Cerebellar cortex (tissue), 1 donor: ENCODE measurements at regions not wholly inside any gene's neighbourhood (a gene's known extent, or its start where the extent isn't known, plus 50 kb on each side); places are given as distances from the start of the nearest gene placed in this dataset.
"Not testable (repeated sequence)": the region's sequence is repeated elsewhere in the genome, so short reads cannot be mapped to it uniquely, and the experiment has no call there.

Experiments used
- DNase-seq: peaks from one replicate; pipeline ENCODE4 v3.0.0-alpha.2; 2015; ENCODE audit warnings: low spot score

DNA sequence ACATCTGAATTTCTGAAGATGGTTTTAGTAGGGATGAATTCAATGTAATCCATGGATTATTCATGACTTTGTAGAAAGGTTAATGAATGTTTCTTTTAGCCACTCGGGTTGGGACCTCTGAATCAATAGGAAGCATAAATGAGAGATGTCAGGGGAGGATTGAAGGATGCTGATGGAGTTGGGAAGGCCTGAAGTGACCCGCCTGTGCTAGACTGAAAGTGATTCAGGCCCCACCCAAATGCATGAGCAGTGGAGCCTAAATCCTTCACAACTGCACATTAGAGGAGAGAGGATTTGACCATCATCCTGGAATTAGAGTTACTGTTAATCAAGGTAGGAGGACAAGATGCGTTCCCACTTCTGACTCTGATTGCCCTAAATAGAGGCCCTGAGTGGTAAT is 162.2 kb upstream of the PTPN20 start:
- DNase-seq: not testable (repeated sequence)

DNA sequence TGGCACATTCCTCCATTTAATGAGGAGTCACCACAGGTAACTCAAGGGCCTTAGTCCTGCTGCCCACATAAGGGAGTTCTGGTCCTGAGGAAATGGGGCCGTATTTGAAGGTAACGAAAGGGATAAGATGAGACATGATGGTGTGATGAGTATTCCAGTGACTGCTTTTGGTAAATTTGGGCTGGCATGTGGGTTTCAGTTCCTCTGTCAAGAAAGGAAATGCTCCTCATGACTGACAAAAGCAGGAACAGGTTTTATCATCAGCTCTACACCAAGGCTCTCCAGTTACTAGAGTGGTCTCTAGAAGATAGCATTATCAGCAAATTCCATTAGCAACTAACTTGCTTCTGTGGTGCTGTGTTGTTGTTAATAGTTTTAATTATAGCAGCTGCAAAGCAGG is 161.8 kb upstream of the PTPN20 start:
- DNase-seq: not testable (repeated sequence)

DNA sequence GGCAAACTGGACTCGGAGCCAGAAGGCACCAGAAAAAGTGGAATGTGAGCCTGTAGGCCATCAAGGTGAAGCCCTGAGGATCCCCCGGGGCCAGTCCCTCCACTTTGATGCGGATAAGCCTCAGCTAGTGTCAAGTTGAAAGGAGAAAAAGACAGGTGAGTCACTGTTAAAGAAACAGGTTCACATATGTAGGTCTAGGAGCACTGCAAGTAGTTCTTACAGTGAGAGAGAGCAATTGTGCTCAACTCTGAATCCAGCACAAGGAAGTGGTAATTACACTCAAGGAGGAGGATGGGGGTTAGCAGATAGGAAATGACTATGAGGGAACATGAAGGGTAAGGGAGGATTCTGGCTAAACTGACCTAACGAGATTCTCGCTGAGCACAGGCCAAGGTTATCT is 157.5 kb upstream of the PTPN20 start:
- not testable (repeated sequence) for DNase-seq

DNA sequence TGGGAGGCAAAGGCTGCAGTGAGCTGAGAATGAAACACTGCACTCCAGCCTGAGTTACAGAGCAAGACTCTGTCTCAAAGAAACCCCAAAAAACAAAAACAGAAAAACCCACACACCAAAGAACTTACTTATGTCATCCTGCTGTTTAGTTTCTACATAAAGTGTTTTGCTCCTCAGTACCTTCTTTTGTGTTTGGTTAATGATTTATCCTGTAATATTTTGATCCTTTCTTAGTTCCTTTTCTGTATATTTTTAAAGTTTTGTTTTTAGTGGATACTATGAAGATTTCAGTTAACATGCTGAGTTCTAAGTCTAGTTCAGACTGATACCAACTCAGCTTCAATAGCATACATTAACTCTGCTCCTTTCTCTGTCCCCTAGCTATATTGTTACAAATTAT is 149.8 kb upstream of the PTPN20 start:
- not testable (repeated sequence) for DNase-seq

DNA sequence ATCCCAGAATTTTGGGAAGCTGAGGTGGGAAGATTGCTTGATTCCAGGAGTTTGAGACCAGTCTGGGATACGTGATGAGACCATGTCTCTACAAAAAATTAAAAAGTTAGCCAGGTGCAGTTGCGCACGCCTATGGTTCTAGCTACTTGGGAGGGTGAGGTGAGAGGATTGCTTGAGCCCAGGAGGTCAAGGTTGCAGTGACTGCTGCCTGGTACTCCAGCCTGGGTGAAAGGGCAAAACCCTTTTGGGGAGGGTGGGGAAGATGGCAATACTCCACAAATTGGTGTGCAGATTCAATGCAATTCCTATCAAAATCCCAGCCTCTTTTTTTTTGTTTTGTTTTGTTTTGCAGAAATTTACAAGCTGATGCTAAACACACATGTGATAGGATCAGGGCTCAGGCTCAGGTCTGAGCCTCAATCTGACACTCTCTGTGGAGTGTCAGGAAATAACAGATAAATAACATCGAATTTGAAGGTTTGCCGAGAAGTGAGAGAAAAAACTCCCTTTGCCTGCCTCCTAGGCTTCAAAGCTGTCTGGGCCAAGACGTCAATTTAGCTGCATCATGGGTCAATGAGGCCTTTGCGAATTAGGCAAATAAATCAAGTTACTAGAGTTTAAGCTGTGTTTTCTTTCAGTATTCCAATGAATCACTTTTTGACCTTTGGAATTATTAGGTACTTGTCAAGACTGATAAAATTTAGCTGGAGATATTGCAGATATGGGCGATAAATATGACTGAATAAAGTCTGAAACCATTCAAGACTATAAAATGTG is 142.5 kb upstream of the PTPN20 start:
- DNase-seq: not testable (repeated sequence)

DNA sequence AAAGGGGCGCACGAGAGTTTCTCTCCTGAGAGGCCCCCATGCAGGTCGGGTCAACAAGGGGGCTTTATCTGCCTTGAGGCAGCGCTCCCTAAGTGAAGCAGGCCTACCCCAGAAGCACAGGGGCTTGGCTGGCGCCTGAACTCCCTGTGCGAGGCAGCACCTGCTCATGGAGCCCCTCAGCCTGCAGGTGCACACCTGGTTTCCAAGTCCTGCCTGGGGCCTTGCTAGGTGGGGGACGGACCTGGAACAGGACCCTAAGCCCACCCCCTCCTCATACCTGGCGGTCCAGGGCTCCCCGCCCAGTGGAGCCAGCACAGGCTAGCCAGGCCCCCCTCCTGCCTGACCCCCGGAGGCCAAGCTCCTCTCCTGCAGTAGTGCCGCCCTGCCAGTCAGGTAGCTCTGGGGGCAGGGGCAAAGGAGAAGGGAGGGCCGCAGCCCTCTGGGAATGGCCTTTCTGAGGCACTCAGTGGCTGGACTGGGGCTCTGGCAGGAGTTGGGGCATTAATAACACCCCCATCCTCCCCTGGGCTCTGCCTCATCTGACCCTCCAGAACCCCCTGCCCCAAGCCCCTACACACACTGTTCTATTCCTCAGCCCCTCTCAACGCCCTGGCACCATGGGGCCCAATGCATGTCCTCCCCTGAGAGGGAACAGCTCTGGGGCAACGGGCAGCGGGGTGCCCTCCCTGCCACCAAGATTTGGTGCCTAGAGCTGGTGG is 137.9 kb upstream of the PTPN20 start:
- not testable (repeated sequence) for DNase-seq

- not testable (repeated sequence) for DNase-seq
These were observed 137.4 kb upstream of the PTPN20 start for GRCh38 chr10:46773897-46774236.

DNA sequence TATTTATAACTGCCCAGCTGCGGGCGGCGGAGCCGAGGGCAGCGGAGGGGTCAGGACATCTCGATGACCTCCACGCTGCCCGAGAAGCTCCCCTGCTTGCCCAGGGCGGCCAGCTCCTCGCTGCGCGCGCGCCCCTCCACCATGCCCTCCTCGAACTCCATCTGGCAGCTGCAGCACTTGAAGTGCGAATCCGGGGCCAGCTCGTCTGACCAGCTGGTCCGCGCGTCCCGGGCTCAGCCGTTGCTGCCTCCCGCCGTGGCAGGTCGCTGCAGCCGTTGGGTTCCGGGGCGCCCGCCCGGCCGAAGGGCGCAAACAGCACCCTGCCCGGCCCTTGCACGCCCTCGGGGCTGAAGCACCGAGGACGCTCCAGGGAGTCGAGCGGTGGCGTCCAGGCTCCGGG is 136.9 kb upstream of the PTPN20 start:
- not testable (repeated sequence) for DNase-seq

DNA sequence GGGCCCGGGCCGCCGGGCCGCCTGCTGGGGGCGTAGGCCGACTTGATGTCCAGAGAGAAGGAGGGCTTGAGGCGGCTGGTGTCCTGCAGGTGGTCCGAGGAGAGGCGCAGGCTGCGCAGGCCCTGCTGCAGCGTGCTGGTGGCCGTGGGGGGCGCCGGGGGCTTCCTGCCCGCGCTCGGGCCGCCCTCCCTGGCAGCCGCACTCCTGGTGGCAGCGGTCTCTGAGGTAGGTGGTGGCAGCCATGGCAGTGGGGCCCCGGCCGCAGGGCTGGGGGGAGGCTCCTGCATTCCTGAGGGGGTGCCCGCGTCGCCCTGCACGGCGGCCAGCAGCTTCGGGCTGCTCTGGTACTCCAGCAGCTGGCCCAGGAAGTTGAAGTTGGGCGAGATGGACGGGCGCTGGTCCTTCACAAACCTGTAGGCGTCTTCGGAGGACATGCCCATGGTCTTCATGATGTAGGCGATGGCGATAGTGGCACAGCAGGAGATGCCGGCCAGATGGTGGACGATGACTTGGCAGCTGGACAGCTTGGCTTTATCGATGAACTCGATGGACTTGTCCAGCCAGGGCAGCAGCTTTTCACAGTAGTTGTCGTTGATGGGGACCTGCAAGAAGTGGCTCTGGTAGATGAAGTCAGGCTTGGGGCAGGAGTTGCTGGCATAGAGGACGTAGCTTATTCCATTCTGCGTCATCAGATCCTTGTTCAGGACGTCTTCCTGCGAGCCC is 136.1 kb upstream of the PTPN20 start:
- DNase-seq: not testable (repeated sequence)

DNA sequence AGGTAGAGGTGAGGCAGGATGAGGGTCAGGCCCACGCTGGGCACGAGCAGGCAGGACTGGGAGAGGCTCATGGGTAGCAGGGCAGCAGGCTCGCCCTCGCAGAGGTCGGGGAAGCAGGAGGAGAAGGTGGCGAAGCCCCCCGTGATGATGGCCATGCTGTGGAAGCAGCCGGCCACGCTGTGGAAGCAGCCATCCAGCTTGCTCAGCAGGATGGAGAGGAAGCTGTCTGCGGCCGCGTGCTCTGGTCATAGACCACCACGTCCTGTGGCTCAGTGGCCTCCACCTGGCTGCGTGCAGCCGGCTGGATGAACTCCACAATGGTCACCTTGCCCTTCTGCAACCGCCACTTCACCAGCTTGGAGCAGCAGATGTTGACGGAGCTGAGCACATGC is 135.6 kb upstream of the PTPN20 start:
- not testable (repeated sequence) for DNase-seq

- not testable (repeated sequence) for DNase-seq
These were observed 131.7 kb upstream of the PTPN20 start for GRCh38 chr10:46779571-46779970.

- DNase-seq: not testable (repeated sequence)
These were observed 131.1 kb upstream of the PTPN20 start for GRCh38 chr10:46780164-46780563.

GRCh38 chr10:46781001-46781400 is 130.2 kb upstream of the PTPN20 start:
- not testable (repeated sequence) for DNase-seq

DNA sequence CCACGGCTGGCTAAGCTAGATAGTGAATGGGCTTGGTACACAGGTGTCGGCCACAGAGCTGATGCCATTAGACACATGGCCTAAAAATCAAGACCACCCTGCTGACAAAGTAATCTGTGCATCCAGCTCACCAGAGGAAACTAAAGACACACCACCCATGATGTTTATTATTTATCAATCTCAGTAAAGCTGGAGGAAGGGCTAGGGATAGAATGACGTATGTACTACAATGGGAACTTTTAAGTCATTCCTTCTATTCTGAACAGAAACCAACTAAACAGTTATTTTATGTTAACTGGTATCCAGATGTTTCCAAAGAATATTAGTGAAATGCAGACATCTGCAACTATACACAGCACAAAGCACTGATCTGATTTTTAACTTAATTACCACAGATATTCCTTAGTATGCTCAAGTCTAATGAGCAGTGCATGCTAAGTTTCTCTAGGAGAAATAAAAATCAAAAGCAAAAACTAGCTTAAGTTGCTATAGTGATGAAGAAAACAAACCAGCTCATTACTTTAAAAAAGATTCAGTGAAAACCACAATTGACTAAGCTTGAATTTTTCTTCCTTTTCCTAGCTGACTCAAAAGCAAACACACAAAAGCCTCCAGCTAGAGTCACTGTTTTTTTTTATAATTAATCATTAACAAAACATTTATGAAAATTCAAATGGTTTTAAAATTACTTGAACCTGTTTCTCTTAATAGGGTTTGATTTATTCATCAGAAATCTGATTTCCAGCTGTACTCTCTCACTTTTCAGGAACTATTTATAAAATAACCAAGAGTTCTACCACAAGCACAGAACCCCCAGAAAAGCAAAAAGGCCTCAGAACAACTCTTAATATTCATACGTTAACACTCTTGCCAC is 129.0 kb upstream of the PTPN20 start:
- not testable (repeated sequence) for DNase-seq

GRCh38 chr10:46784665-46785064 is 126.6 kb upstream of the PTPN20 start:
- DNase-seq: not testable (repeated sequence)

DNA sequence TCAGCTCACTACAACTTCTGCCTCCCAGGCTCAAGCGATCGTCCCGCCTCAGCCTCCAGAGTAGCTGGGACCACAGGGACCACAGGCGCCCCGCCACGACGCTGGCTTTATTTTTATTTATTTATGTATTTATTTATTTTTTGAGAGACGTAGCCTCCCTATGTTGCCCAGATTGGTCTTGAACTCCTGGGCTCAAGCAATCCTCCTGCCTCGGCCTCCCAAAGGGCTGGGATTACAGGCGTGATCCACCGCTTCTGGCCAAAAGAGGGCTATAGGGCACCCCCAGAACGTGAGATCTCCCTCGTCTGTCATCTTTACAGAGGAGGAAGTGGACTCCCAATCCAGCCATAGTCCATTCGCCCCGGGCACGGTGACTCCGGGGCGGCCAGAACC is 125.1 kb upstream of the PTPN20 start:
- DNase-seq: peak; percentile 5

- DNase-seq: peak; percentile 86
These were observed 124.5 kb upstream of the PTPN20 start for GRCh38 chr10:46786518-46787320.

DNA sequence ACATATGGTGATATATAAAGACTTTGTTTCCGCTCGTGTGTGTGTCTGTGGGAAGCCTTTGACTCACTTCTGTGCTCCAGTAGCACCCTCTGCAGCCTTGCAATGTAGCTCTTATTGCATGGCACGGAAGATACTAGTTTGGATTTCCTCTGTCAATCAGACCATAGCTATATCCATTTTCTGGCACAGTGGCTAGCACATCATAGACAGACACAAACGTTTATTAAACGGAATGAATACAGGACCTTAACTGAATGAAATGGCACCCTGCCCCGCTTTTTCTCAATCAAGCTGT is 124.0 kb upstream of the PTPN20 start:
- peak; percentile 63 for DNase-seq

DNA sequence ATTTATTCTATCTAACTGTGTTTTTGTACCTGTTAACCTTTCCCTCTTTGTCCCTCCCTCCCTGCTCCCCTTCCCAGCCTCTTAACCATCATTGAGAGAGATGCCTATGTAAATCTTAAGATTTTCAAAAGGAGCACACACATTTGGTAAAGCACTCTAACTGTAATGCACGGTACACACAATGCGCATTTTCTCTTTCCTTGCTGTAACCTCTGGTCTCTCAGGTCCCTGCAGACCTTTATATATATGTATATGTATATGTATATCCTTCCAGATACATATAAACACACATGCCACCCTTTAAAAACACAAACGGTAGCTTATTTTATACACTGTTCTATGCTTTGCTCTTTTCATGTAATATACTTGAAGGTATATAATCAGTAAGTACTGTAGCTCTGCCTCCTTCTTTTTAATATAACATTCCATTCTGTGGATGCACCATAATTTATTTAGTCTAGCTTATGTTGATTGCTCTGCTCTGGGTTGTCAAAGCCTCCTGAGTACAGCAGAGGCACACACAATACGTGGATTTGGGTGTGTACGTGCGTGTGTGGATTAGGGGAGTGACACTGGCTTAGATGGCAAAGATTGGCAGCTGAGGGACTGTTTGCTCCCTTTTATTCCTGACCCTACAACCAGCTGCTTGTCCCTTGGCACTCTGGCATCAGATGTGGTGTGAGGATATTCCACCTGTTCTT is 118.4 kb upstream of the PTPN20 start:
- DNase-seq: not testable (repeated sequence)

GRCh38 chr10:46796351-46796750 is 114.9 kb upstream of the PTPN20 start:
- DNase-seq: peak; percentile 4
